Right atrium auricular region (tissue), 2 donors: ENCODE measurements at regions not wholly inside any gene's neighbourhood (a gene's known extent, or its start where the extent isn't known, plus 50 kb on each side); places are given as distances from the start of the nearest gene placed in this dataset.
A peak's percentile ranks its signal among the peaks of the same experiment; 100 is the strongest.

Source experiments
- DNase-seq: peaks from one replicate; pipeline ENCODE4 v3.0.0-alpha.2; 2019; ENCODE audit warnings: low spot score
- H3K27ac ChIP-seq, 2 donors: fragments of 200-600 bp; sonication (generic); 1 replicate in 1 of 2; 2 replicates in 1 of 2; pipeline ENCODE4 v1.5.1; 2016 to 2019
- H3K27me3 ChIP-seq, 2 donors: fragments of 200-600 bp; sonication (generic); one replicate each; pipeline versions ENCODE4 v1.5.1 to v1.6.0; 2017 to 2019
- H3K36me3 ChIP-seq: fragments of 200-600 bp; sonication (generic); one replicate; pipeline ENCODE4 v1.5.1; 2016
- H3K4me1 ChIP-seq, 2 donors: fragments of 200-600 bp; sonication (generic); one replicate each; pipeline versions ENCODE4 v1.5.1 to v1.6.0; 2017 to 2019
- H3K4me3 ChIP-seq, 2 donors: fragments of 200-600 bp; sonication (generic); 1 replicate in 1 of 2; 2 replicates in 1 of 2; pipeline ENCODE4 v1.5.1; 2017 to 2019; ENCODE audit warnings: mild to moderate bottlenecking in 1 of 2, moderate library complexity in 1 of 2
- H3K9me3 ChIP-seq, 2 donors: fragments of 200-600 bp; sonication (generic); one replicate each; pipeline ENCODE4 v1.5.1; 2019
- TF ChIP-seq, protein P1 (sequence below), 2 donors: fragments of 200-600 bp; sonication (generic); IDR thresholded peaks; one replicate each; pipeline ENCODE4 v1.5.1; 2019; ENCODE audit warnings: antibody characterized with exemption in 2 of 2

DNA sequence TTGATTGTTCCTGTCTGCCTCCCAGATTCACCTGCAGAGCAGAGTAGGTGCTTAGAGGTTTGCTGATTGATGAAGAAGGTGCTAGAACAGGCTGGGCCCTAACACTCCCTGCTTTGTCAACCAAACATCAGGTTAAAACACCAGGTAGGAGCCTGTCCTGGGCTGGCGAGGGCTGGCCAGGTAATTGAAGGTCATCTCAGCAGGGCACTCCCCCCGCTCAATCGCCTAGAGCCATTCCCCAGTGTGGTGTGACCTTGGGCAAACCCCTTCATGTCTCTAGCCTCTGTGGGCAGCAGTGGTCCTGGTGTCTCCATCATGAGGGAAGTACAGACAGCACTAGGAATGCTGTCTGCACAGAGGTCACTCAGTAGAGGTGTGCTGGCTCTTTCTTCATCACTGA, 88.3 kb downstream of the KLF15 start:
- Histone ChIP-seq H3K9me3 (no peaks in the 10 kb centered on the region), H3K27me3 (no peaks in the 10 kb centered on the region), H3K4me3 (no peak overlapping the region), H3K27ac (peak overlapping the region; percentile 88 to 93), H3K4me1 (peaks cover 0 to 48% of the 10 kb centered on the region in 2 donors), H3K36me3 (no peaks in the 10 kb centered on the region)
- TF ChIP-seq, protein P1, sequence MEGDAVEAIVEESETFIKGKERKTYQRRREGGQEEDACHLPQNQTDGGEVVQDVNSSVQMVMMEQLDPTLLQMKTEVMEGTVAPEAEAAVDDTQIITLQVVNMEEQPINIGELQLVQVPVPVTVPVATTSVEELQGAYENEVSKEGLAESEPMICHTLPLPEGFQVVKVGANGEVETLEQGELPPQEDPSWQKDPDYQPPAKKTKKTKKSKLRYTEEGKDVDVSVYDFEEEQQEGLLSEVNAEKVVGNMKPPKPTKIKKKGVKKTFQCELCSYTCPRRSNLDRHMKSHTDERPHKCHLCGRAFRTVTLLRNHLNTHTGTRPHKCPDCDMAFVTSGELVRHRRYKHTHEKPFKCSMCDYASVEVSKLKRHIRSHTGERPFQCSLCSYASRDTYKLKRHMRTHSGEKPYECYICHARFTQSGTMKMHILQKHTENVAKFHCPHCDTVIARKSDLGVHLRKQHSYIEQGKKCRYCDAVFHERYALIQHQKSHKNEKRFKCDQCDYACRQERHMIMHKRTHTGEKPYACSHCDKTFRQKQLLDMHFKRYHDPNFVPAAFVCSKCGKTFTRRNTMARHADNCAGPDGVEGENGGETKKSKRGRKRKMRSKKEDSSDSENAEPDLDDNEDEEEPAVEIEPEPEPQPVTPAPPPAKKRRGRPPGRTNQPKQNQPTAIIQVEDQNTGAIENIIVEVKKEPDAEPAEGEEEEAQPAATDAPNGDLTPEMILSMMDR (IDR thresholded peaks at IDR 0.05) = no peak
- no peak for DNase-seq

DNA sequence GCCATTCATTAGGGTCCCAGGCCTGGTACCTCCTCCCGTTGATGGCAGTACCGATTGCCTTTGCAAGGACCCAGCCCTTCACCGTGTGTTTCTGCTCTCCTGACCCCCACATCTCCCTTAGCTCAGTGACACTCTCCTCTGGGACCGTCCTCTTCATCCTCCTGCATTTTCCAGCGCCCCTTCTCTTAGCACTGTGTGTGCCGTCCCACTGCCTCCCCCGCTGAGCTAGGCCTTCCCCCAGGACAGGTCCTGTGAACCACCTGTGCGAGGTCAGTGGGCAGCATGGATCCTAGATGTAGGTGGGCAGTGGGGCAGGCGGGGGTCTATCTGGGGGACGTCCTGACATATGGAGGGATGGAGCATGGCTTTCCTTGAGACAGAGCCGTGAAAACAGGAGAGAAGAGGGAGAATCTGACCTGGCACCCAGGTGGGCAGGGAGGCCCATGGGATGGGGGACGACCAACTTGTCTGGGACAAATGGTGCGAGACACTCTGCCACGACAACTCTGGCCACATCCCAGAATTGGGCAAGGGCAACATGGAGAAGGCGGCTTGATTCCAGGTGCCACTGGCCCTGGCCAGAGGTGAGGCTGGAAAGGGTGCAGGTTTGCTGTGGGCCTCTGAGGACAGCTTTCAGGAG, 87.7 kb upstream of the ALDH1L1 start:
- H3K9me3 ChIP-seq = no peaks in the 10 kb centered on the region
- TF ChIP-seq, protein P1 (IDR thresholded peaks at IDR 0.05) = no peak
- H3K27me3 ChIP-seq = no peaks in the 10 kb centered on the region
- H3K36me3 ChIP-seq = no peaks in the 10 kb centered on the region
- peaks cover 0 to 48% of the 10 kb centered on the region in 2 donors for H3K4me1 ChIP-seq
- DNase-seq = no peak
- peak overlapping the region; percentile 88 to 93 for H3K27ac ChIP-seq
- H3K4me3 ChIP-seq = peak overlapping the region; percentile 22 to 36

DNA sequence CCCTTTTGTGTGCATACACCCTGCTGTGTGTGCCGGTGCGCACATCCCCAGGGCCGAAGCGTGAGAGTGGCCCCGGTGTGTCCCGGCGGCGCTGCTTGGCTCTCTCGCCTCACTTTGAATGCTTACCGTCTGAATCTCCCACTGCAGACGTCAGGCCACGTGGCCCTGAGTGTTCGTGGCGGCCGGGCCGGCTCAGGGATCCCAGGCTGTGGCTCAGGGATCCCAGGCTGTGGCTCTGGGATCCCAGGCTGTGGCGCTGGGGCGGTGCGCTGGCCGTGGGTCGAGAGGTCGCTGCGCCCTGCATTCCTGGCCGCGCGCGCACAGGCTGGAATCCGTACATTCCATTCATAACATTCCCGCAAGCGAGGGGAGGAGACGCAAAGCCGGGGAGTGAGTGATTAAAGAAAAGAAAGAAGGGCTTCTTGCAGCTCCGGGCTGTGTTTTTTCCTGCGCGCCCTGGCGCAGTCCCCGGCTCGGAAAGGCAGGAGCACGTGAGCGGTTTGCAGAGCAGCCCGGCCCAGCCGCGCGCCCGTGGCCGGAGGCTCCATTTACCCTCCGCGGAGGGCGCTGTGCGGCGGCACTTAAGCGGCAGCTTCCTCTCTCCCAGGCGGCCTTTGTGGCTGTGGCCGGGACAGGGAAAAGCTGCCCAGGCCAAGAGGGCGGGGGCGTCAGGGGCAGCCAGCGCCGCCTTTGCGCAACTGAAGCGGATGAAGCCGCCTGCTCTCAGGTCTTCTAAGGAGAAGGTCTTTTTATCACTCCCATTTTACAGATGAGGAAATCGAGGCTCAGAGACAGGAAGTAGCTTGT, 87.0 kb upstream of the ALDH1L1 start:
- Histone ChIP-seq H3K4me3 (peak overlapping the region; percentile 22 to 36), H3K4me1 (peaks cover 0 to 48% of the 10 kb centered on the region in 2 donors), H3K36me3 (no peaks in the 10 kb centered on the region), H3K9me3 (no peaks in the 10 kb centered on the region), H3K27ac (peak overlapping the region; percentile 88 to 93), H3K27me3 (no peaks in the 10 kb centered on the region)
- TF ChIP-seq, protein P1 (IDR thresholded peaks at IDR 0.05) = peak in 1 of 2 donors; percentile 39
- DNase-seq = peak; percentile 93

- Histone ChIP-seq H3K4me3 (peak overlapping the region; percentile 22 to 36), H3K4me1 (peaks cover 0 to 48% of the 10 kb centered on the region in 2 donors), H3K27ac (peak overlapping the region; percentile 88 to 93), H3K27me3 (no peaks in the 10 kb centered on the region), H3K36me3 (no peaks in the 10 kb centered on the region), H3K9me3 (no peaks in the 10 kb centered on the region)
- TF ChIP-seq, protein P1 (IDR thresholded peaks at IDR 0.05) = no peak
- DNase-seq = no peak
These were observed 86.4 kb upstream of the ALDH1L1 start for GRCh38 chr3:126266850-126267168.

- Histone ChIP-seq H3K4me3 (peak overlapping the region in 1 of 2 donors; percentile 36), H3K27me3 (no peaks in the 10 kb centered on the region), H3K27ac (peak overlapping the region; percentile 88 to 93), H3K4me1 (peaks cover 0 to 51% of the 10 kb centered on the region in 2 donors), H3K36me3 (no peaks in the 10 kb centered on the region), H3K9me3 (no peaks in the 10 kb centered on the region)
- TF ChIP-seq, protein P1 (IDR thresholded peaks at IDR 0.05) = no peak
- peak; percentile 83 for DNase-seq
These were observed 86.0 kb upstream of the ALDH1L1 start for GRCh38 chr3:126266291-126266840.
